Central memory CD8-positive, alpha-beta T cell (primary cell): ENCODE measurements at regions not wholly inside any gene's neighbourhood (a gene's known extent, or its start where the extent isn't known, plus 50 kb on each side); places are given as distances from the start of the nearest gene placed in this dataset.
"Not testable (repeated sequence)": the region's sequence is repeated elsewhere in the genome, so short reads cannot be mapped to it uniquely, and the experiment has no call there.

Experiments
- ATAC-seq: fragments of 150-1000 bp; cut with Tn5 transposase; replicated peaks from 2 replicates; pipeline ENCODE4 v1.10.0; 2022; ENCODE audit warnings: mild to moderate bottlenecking, moderate FRiP score, moderate number of reproducible peaks; ENCODE audit not compliant: poor library complexity, severe bottlenecking; ENCODE audit errors: extremely low read depth
- DNase-seq, 2 donors: peaks; one replicate each; pipeline ENCODE4 v3.0.0; 2021; ENCODE audit warnings: low spot score in 2 of 2
- H3K27ac Mint-ChIP-seq: one replicate; pipeline ENCODE4 v1.8.0; 2022; ENCODE audit warnings: low read depth, mild to moderate bottlenecking, moderate library complexity, mixed read lengths
- H3K27me3 Mint-ChIP-seq: one replicate; pipeline ENCODE4 v1.8.0; 2022; ENCODE audit warnings: mixed read lengths
- H3K36me3 Mint-ChIP-seq: one replicate; pipeline ENCODE4 v1.8.0; 2022; ENCODE audit warnings: mild to moderate bottlenecking, moderate library complexity, mixed read lengths; ENCODE audit not compliant: insufficient read depth
- H3K4me1 Mint-ChIP-seq: one replicate; pipeline ENCODE4 v1.8.0; 2022; ENCODE audit warnings: mixed read lengths
- H3K4me3 Mint-ChIP-seq: one replicate; pipeline ENCODE4 v1.8.0; 2022; ENCODE audit warnings: mild to moderate bottlenecking, moderate library complexity, mixed read lengths
- H3K9me3 Mint-ChIP-seq: one replicate; pipeline ENCODE4 v1.8.0; 2022; ENCODE audit warnings: mixed read lengths

- Mint-ChIP-seq H3K27me3 (no peaks in the 10 kb centered on the region), H3K4me1 (no peaks in the 10 kb centered on the region), H3K9me3 (peaks cover 4% of the 10 kb centered on the region), H3K4me3 (no peak overlapping the region), H3K36me3 (no peaks in the 10 kb centered on the region), H3K27ac (no peak overlapping the region)
- no peak for ATAC-seq
- DNase-seq = no peak
Observed at GRCh38 chr19:28578208-28578607, 634.7 kb downstream of the UQCRFS1 start.

- ATAC-seq = no peak
- Mint-ChIP-seq H3K27me3 (no peaks in the 10 kb centered on the region), H3K9me3 (peaks cover 4% of the 10 kb centered on the region), H3K4me3 (no peak overlapping the region), H3K27ac (no peak overlapping the region), H3K36me3 (no peaks in the 10 kb centered on the region), H3K4me1 (no peaks in the 10 kb centered on the region)
- DNase-seq = no peak
Observed at GRCh38 chr19:28577666-28578065, 635.3 kb downstream of the UQCRFS1 start.

- ATAC-seq (no peak), DNase-seq (no peak)
- H3K27ac Mint-ChIP-seq = no peak overlapping the region
- no peaks in the 10 kb centered on the region for H3K36me3 Mint-ChIP-seq
- no peaks in the 10 kb centered on the region for H3K27me3 Mint-ChIP-seq
- H3K4me3 Mint-ChIP-seq = no peak overlapping the region
- H3K9me3 Mint-ChIP-seq = peaks cover 4% of the 10 kb centered on the region
- no peaks in the 10 kb centered on the region for H3K4me1 Mint-ChIP-seq
Observed at GRCh38 chr19:28577233-28577632, 635.7 kb downstream of the UQCRFS1 start.

- Mint-ChIP-seq H3K9me3 (peaks cover 4% of the 10 kb centered on the region), H3K4me3 (no peak overlapping the region), H3K36me3 (no peaks in the 10 kb centered on the region), H3K27ac (peak overlapping the region; percentile 76), H3K27me3 (no peaks in the 10 kb centered on the region), H3K4me1 (no peaks in the 10 kb centered on the region)
- no peak for ATAC-seq
- DNase-seq = no peak
Observed at GRCh38 chr19:28575816-28576215, 637.1 kb downstream of the UQCRFS1 start.

GRCh38 chr19:28575312-28575711 lies 637.6 kb downstream of the UQCRFS1 start:
- not testable (repeated sequence) for ATAC-seq, H3K4me3 Mint-ChIP-seq, H3K9me3 Mint-ChIP-seq, H3K4me1 Mint-ChIP-seq, H3K27me3 Mint-ChIP-seq, DNase-seq, H3K36me3 Mint-ChIP-seq
- H3K27ac Mint-ChIP-seq = peak overlapping the region; percentile 76

- Mint-ChIP-seq H3K9me3 (peaks cover 4% of the 10 kb centered on the region), H3K27me3 (no peaks in the 10 kb centered on the region), H3K4me1 (no peaks in the 10 kb centered on the region), H3K27ac (peak overlapping the region; percentile 76), H3K36me3 (no peaks in the 10 kb centered on the region), H3K4me3 (no peak overlapping the region)
- no peak for DNase-seq
- no peak for ATAC-seq
Observed at GRCh38 chr19:28574212-28574611, 638.7 kb downstream of the UQCRFS1 start.

- Mint-ChIP-seq H3K36me3 (no peaks in the 10 kb centered on the region), H3K4me1 (no peaks in the 10 kb centered on the region), H3K9me3 (no peaks in the 10 kb centered on the region), H3K4me3 (no peak overlapping the region), H3K27ac (no peak overlapping the region), H3K27me3 (no peaks in the 10 kb centered on the region)
- DNase-seq = no peak
- no peak for ATAC-seq
Observed at GRCh38 chr19:28569132-28570131, 643.5 kb downstream of the UQCRFS1 start.

- DNase-seq (no peak), ATAC-seq (no peak)
- H3K27me3 Mint-ChIP-seq = no peaks in the 10 kb centered on the region
- H3K9me3 Mint-ChIP-seq = peaks cover 6% of the 10 kb centered on the region
- H3K4me1 Mint-ChIP-seq = no peaks in the 10 kb centered on the region
- H3K4me3 Mint-ChIP-seq = no peak overlapping the region
- H3K27ac Mint-ChIP-seq = no peak overlapping the region
- H3K36me3 Mint-ChIP-seq = no peaks in the 10 kb centered on the region
Observed at GRCh38 chr19:28567834-28568233, 645.1 kb downstream of the UQCRFS1 start.

DNA sequence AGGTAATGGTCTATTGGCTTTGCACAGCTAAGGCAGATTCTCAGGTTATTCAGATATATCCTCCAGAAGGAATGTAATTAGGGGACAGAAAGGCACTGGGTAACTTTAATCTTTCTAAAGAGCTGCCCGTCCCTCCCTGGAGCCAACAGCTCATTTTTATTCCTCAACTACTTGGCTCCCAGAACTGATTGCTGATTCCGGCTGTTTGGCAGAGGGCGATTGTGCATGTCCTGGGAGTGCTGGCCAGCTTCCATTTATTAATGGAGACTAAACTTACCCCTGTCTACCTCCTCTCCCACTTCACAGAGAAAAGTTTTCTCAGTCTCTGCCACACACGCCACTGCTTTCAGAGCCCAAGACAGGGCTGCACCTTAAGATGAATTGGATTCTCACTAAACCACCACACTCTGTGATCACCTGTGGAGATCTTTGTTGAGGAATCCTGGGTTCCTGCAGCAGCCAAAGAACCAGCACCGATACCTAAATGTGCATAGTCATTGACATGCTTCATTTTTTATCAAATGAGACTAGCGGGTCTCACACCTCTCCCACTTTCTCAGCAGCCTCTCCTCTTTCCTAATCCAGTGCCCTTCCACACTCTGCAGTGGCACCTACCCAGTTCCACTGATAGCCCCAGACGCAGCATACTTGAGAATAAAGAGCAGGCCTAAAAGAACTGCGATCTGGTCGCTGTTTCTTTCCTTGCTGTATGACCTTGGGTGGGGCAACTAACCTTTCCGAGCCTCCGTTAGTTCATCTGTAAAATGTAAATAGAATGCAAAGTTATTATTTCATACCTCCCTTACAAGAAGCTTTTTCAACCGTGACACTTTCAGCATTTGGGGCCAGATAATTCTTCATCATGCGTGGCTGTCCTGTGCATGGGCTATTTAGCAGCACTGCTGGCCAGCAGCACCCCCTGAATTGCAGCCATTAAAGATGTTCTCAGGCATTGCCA lies 648.7 kb downstream of the UQCRFS1 start:
- H3K27me3 Mint-ChIP-seq = no peaks in the 10 kb centered on the region
- DNase-seq (no peak), ATAC-seq (no peak)
- H3K9me3 Mint-ChIP-seq = peaks cover 6% of the 10 kb centered on the region
- no peaks in the 10 kb centered on the region for H3K36me3 Mint-ChIP-seq
- H3K4me3 Mint-ChIP-seq = no peak overlapping the region
- H3K27ac Mint-ChIP-seq = no peak overlapping the region
- H3K4me1 Mint-ChIP-seq = no peaks in the 10 kb centered on the region

DNA sequence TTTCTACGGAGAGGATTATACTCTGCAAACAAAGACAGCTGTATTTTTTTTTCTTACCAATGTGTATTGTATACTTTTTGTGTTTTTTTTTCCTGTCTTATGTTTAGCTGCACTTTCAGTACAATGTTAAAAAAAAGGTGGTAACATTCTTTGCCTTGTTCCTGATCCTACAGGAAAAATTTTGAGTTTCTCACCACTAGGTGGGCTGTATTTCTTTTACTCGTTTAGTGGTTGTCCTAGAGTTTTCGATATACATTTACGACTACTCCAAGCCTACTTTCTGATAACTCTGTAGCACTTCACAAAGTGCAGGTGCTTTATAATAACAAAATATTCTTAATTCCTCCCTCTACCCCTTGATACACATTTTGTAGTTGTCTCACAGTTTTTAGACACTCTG lies 652.2 kb downstream of the UQCRFS1 start:
- no peaks in the 10 kb centered on the region for H3K4me1 Mint-ChIP-seq
- no peak overlapping the region for H3K27ac Mint-ChIP-seq
- no peaks in the 10 kb centered on the region for H3K27me3 Mint-ChIP-seq
- H3K4me3 Mint-ChIP-seq = no peak overlapping the region
- H3K9me3 Mint-ChIP-seq = peaks cover 6% of the 10 kb centered on the region
- ATAC-seq (no peak), DNase-seq (no peak)
- peaks cover 3% of the 10 kb centered on the region for H3K36me3 Mint-ChIP-seq

DNA sequence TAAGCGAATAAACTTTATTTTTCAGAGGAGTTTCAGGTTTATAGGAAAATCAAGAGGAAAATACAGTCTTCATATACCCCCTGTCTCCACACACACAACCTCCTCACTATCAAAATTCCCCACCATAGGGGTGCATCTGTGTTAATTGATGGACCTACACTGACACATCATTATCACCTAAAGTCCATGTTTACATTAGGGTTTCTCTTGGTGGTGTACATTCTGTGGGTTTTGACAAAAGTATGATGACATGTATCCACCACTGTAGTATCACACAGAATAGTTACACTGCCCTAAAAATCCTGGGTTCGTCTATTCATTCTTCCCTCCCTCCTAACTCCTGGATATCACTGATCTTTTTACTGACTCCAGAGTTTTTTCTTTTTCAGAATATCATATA lies 654.2 kb downstream of the UQCRFS1 start:
- H3K4me3 Mint-ChIP-seq = no peak overlapping the region
- no peak for ATAC-seq
- H3K9me3 Mint-ChIP-seq = peaks cover 11% of the 10 kb centered on the region
- no peaks in the 10 kb centered on the region for H3K27me3 Mint-ChIP-seq
- H3K36me3 Mint-ChIP-seq = peaks cover 3% of the 10 kb centered on the region
- no peak for DNase-seq
- no peak overlapping the region for H3K27ac Mint-ChIP-seq
- peaks cover 6% of the 10 kb centered on the region for H3K4me1 Mint-ChIP-seq

DNA sequence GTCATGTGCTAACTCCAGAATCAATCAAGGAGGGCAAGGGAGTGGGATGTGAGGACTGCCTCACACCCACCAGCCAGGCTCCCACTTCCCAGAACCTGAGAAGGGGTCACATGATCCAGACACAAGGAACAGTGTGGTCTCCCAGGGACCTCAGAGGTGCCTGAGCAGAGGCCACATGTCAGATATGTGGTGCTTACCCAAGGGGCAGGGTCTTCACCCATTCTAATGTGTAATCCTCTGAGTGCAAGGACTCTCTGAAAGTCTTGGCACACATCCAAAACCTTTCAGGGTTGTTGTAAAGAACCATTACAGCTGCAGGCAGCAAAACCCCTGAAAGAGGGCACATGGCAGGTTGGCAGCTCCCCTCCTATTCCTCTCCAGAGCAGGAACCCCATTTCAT lies 656.6 kb downstream of the UQCRFS1 start:
- H3K4me3 Mint-ChIP-seq = no peak overlapping the region
- peaks cover 3% of the 10 kb centered on the region for H3K36me3 Mint-ChIP-seq
- H3K9me3 Mint-ChIP-seq = peaks cover 6% of the 10 kb centered on the region
- no peaks in the 10 kb centered on the region for H3K27me3 Mint-ChIP-seq
- H3K4me1 Mint-ChIP-seq = peaks cover 27% of the 10 kb centered on the region
- ATAC-seq (no peak), DNase-seq (no peak)
- H3K27ac Mint-ChIP-seq = no peak overlapping the region
